ENCODE measurements at regions not wholly inside any gene's neighbourhood (a gene's known extent, or its start where the extent isn't known, plus 50 kb on each side); places are given as distances from the start of the nearest gene placed in this dataset.

- Histone ChIP-seq H3K9me3 (ENCODE audit: control insufficient read depth, insufficient read depth, low read length) (no peaks in the 10 kb centered on the region), H3K9ac (ENCODE audit: low read depth, low read length) (no peak overlapping the region), H3K4me1 (ENCODE audit: insufficient read depth, low read length) (peaks cover 22% of the 10 kb centered on the region), H3K36me3 (ENCODE audit: insufficient read depth, low read length) (no peaks in the 10 kb centered on the region)
Observed at GRCh38 chr5:143890487-143890886, 78.5 kb downstream of the HMHB1 start.

GRCh38 chr5:143892271-143892670 lies 80.3 kb downstream of the HMHB1 start:
- no peak overlapping the region for H3K9ac ChIP-seq (ENCODE audit: low read depth, low read length)
- H3K4me1 ChIP-seq (ENCODE audit: insufficient read depth, low read length) = peaks cover 13% of the 10 kb centered on the region
- no peaks in the 10 kb centered on the region for H3K36me3 ChIP-seq (ENCODE audit: insufficient read depth, low read length)
- H3K9me3 ChIP-seq (ENCODE audit: control insufficient read depth, insufficient read depth, low read length) = no peaks in the 10 kb centered on the region

GRCh38 chr5:143892908-143893307 lies 80.9 kb downstream of the HMHB1 start:
- Histone ChIP-seq H3K9ac (ENCODE audit: low read depth, low read length) (no peak overlapping the region), H3K36me3 (ENCODE audit: insufficient read depth, low read length) (no peaks in the 10 kb centered on the region), H3K4me1 (ENCODE audit: insufficient read depth, low read length) (peaks cover 9% of the 10 kb centered on the region; the same call in 1 of the 2 replicates), H3K9me3 (ENCODE audit: control insufficient read depth, insufficient read depth, low read length) (no peaks in the 10 kb centered on the region)

GRCh38 chr5:143893638-143894037 lies 81.7 kb downstream of the HMHB1 start:
- H3K9ac ChIP-seq (ENCODE audit: low read depth, low read length) = no peak overlapping the region
- H3K36me3 ChIP-seq (ENCODE audit: insufficient read depth, low read length) = no peaks in the 10 kb centered on the region
- no peaks in the 10 kb centered on the region for H3K9me3 ChIP-seq (ENCODE audit: control insufficient read depth, insufficient read depth, low read length)
- H3K4me1 ChIP-seq (ENCODE audit: insufficient read depth, low read length) = 0 out of 2 replicates have a peak, but pooled peaks cover 2% of the 10 kb centered on the region

- Histone ChIP-seq H3K4me1 (ENCODE audit: insufficient read depth, low read length) (no peaks in the 10 kb centered on the region), H3K36me3 (ENCODE audit: insufficient read depth, low read length) (no peaks in the 10 kb centered on the region), H3K9ac (ENCODE audit: low read depth, low read length) (no peak overlapping the region), H3K9me3 (ENCODE audit: control insufficient read depth, insufficient read depth, low read length) (no peaks in the 10 kb centered on the region)
Observed at GRCh38 chr5:143896516-143896915, 84.6 kb downstream of the HMHB1 start.

GRCh38 chr5:143896966-143897365 lies 85.0 kb downstream of the HMHB1 start:
- no peaks in the 10 kb centered on the region for H3K9me3 ChIP-seq (ENCODE audit: control insufficient read depth, insufficient read depth, low read length)
- no peaks in the 10 kb centered on the region for H3K36me3 ChIP-seq (ENCODE audit: insufficient read depth, low read length)
- no peak overlapping the region for H3K9ac ChIP-seq (ENCODE audit: low read depth, low read length)
- no peaks in the 10 kb centered on the region for H3K4me1 ChIP-seq (ENCODE audit: insufficient read depth, low read length)

GRCh38 chr5:143898381-143898780 lies 86.4 kb downstream of the HMHB1 start:
- H3K36me3 ChIP-seq (ENCODE audit: insufficient read depth, low read length) = no peaks in the 10 kb centered on the region
- no peak overlapping the region for H3K9ac ChIP-seq (ENCODE audit: low read depth, low read length)
- no peaks in the 10 kb centered on the region for H3K4me1 ChIP-seq (ENCODE audit: insufficient read depth, low read length)
- no peaks in the 10 kb centered on the region for H3K9me3 ChIP-seq (ENCODE audit: control insufficient read depth, insufficient read depth, low read length)

GRCh38 chr5:143898916-143899591 lies 87.1 kb downstream of the HMHB1 start:
- no peaks in the 10 kb centered on the region for H3K9me3 ChIP-seq (ENCODE audit: control insufficient read depth, insufficient read depth, low read length)
- no peaks in the 10 kb centered on the region for H3K36me3 ChIP-seq (ENCODE audit: insufficient read depth, low read length)
- no peak overlapping the region for H3K9ac ChIP-seq (ENCODE audit: low read depth, low read length)
- no peaks in the 10 kb centered on the region for H3K4me1 ChIP-seq (ENCODE audit: insufficient read depth, low read length)

GRCh38 chr5:143908959-143909358 lies 97.0 kb downstream of the HMHB1 start:
- Histone ChIP-seq H3K9me3 (ENCODE audit: control insufficient read depth, insufficient read depth, low read length) (no peaks in the 10 kb centered on the region), H3K36me3 (ENCODE audit: insufficient read depth, low read length) (no peaks in the 10 kb centered on the region), H3K9ac (ENCODE audit: low read depth, low read length) (no peak overlapping the region), H3K4me1 (ENCODE audit: insufficient read depth, low read length) (no peaks in the 10 kb centered on the region)

GRCh38 chr5:143913008-143913752 lies 101.2 kb downstream of the HMHB1 start:
- no peak overlapping the region for H3K9ac ChIP-seq (ENCODE audit: low read depth, low read length)
- no peaks in the 10 kb centered on the region for H3K4me1 ChIP-seq (ENCODE audit: insufficient read depth, low read length)
- no peaks in the 10 kb centered on the region for H3K9me3 ChIP-seq (ENCODE audit: control insufficient read depth, insufficient read depth, low read length)
- no peaks in the 10 kb centered on the region for H3K36me3 ChIP-seq (ENCODE audit: insufficient read depth, low read length)

- no peaks in the 10 kb centered on the region for H3K4me1 ChIP-seq (ENCODE audit: insufficient read depth, low read length)
Observed at GRCh38 chr5:143914756-143915155, 102.8 kb downstream of the HMHB1 start.

GRCh38 chr5:143916451-143916850 lies 104.5 kb downstream of the HMHB1 start:
- Histone ChIP-seq H3K36me3 (ENCODE audit: insufficient read depth, low read length) (no peaks in the 10 kb centered on the region), H3K9me3 (ENCODE audit: control insufficient read depth, insufficient read depth, low read length) (no peaks in the 10 kb centered on the region), H3K4me1 (ENCODE audit: insufficient read depth, low read length) (no peaks in the 10 kb centered on the region; the same call in 1 of the 2 replicates), H3K9ac (ENCODE audit: low read depth, low read length) (no peak overlapping the region)

More at GRCh38 chr5:143914756-143915155, 102.8 kb downstream of the HMHB1 start:
- H3K36me3 ChIP-seq (ENCODE audit: insufficient read depth, low read length) = no peaks in the 10 kb centered on the region
- no peaks in the 10 kb centered on the region for H3K9me3 ChIP-seq (ENCODE audit: control insufficient read depth, insufficient read depth, low read length)
- no peak overlapping the region for H3K9ac ChIP-seq (ENCODE audit: low read depth, low read length)

GRCh38 chr5:143918961-143919360 lies 107.0 kb downstream of the HMHB1 start:
- H3K4me1 ChIP-seq (ENCODE audit: insufficient read depth, low read length) = peaks cover 13% of the 10 kb centered on the region
- no peaks in the 10 kb centered on the region for H3K36me3 ChIP-seq (ENCODE audit: insufficient read depth, low read length)
- H3K9ac ChIP-seq (ENCODE audit: low read depth, low read length) = no peak overlapping the region
- H3K9me3 ChIP-seq (ENCODE audit: control insufficient read depth, insufficient read depth, low read length) = no peaks in the 10 kb centered on the region

- Histone ChIP-seq H3K36me3 (ENCODE audit: insufficient read depth, low read length) (no peaks in the 10 kb centered on the region), H3K9me3 (ENCODE audit: control insufficient read depth, insufficient read depth, low read length) (no peaks in the 10 kb centered on the region), H3K4me1 (ENCODE audit: insufficient read depth, low read length) (peaks cover 25% of the 10 kb centered on the region), H3K9ac (ENCODE audit: low read depth, low read length) (no peak overlapping the region)
Observed at GRCh38 chr5:143920772-143921171, 108.8 kb downstream of the HMHB1 start.
